ENCODE measurements at regions not wholly inside any gene's neighbourhood (a gene's known extent, or its start where the extent isn't known, plus 50 kb on each side); places are given as distances from the start of the nearest gene placed in this dataset.

DNA sequence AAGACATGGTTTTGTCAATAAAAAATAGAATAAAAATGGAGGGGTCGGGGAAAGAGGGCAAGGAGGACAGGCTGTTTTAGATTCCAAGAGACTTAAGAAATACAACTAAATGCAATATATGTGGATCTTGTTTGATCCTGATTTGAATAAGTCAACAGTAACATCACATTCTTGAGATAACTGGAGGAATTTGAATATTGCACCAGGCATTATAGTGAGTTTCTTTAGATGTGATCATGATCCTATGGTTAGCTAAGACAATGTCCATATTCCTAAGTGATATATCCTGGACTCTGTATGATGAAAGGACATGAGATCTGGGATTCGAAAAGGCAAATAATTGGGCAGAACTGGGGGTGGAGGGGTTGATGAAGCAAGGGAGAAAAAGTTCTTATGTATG lies 311.8 kb downstream of the PLPP3 start:
- TF ChIP-seq CTCF (IDR thresholded peaks at IDR 0.05; ENCODE audit: control extremely low read depth in 1 of 3, insufficient read depth in 1 of 3, low read depth in 1 of 3, low read length in 3 of 3) (no peak), HDAC2 (IDR thresholded peaks at IDR 0.05; ENCODE audit: borderline replicate concordance in 1 of 2, low read depth in 2 of 2, low read length in 2 of 2) (no peak), JUND (IDR thresholded peaks at IDR 0.05; ENCODE audit: low read length) (no peak), EP300 (IDR thresholded peaks at IDR 0.05; ENCODE audit: borderline replicate concordance in 1 of 2, low read depth in 2 of 2, low read length in 2 of 2) (no peak), GABPA (IDR thresholded peaks at IDR 0.05; ENCODE audit: borderline replicate concordance, insufficient read depth, low read length) (no peak), NRF1 (IDR thresholded peaks at IDR 0.05; ENCODE audit: low read depth, low read length) (no peak), MAFK (IDR thresholded peaks at IDR 0.05; ENCODE audit: low read depth, low read length) (no peak), POLR2A (IDR thresholded peaks at IDR 0.05; ENCODE audit: control extremely low read depth in 1 of 2, low read depth in 2 of 2, low read length in 2 of 2) (no peak), RFX5 (IDR thresholded peaks at IDR 0.05; ENCODE audit: borderline replicate concordance, low read depth, low read length) (no peak), POLR2AphosphoS5 (IDR thresholded peaks at IDR 0.05; ENCODE audit: low read depth, low read length) (no peak), E2F6 (IDR thresholded peaks at IDR 0.05) (no peak)
- TF ChIP-seq, protein P1, sequence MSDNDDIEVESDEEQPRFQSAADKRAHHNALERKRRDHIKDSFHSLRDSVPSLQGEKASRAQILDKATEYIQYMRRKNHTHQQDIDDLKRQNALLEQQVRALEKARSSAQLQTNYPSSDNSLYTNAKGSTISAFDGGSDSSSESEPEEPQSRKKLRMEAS (IDR thresholded peaks at IDR 0.05), result no peak
- TF ChIP-seq, protein P2, sequence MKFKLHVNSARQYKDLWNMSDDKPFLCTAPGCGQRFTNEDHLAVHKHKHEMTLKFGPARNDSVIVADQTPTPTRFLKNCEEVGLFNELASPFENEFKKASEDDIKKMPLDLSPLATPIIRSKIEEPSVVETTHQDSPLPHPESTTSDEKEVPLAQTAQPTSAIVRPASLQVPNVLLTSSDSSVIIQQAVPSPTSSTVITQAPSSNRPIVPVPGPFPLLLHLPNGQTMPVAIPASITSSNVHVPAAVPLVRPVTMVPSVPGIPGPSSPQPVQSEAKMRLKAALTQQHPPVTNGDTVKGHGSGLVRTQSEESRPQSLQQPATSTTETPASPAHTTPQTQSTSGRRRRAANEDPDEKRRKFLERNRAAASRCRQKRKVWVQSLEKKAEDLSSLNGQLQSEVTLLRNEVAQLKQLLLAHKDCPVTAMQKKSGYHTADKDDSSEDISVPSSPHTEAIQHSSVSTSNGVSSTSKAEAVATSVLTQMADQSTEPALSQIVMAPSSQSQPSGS (IDR thresholded peaks at IDR 0.05; ENCODE audit: low read length), result no peak
